Tibial artery (tissue), 4 donors: ENCODE measurements at regions not wholly inside any gene's neighbourhood (a gene's known extent, or its start where the extent isn't known, plus 50 kb on each side); places are given as distances from the start of the nearest gene placed in this dataset.
"Not testable (repeated sequence)": the region's sequence is repeated elsewhere in the genome, so short reads cannot be mapped to it uniquely, and the experiment has no call there.

Experiments used
- DNase-seq, 2 donors: peaks; one replicate each; pipeline ENCODE4 v3.0.0-alpha.2; 2019
- H3K27ac ChIP-seq, 2 donors: fragments of 200-600 bp; sonication (generic) in 1 of 2; 1 replicate in 1 of 2; 2 replicates in 1 of 2; pipeline ENCODE4 v1.5.1; 2018 to 2019; ENCODE audit warnings: mild to moderate bottlenecking in 1 of 2
- H3K27me3 ChIP-seq, 2 donors: fragments of 200-600 bp; sonication (generic) in 1 of 2; one replicate each; pipeline versions ENCODE4 v1.5.1 to v1.6.0; 2016 to 2019
- H3K36me3 ChIP-seq, 3 donors: fragments of 200-600 bp; sonication (generic) in 2 of 3; one replicate each; pipeline ENCODE4 v1.5.1; 2016 to 2019; ENCODE audit warnings: mild to moderate bottlenecking in 2 of 3
- H3K4me1 ChIP-seq, 4 donors: fragments of 200-600 bp; sonication (generic) in 2 of 4; 1 replicate in 3 of 4; 2 replicates in 1 of 4; pipeline ENCODE4 v1.5.1; 2016 to 2019
- H3K4me3 ChIP-seq, 2 donors: fragments of 200-600 bp; sonication (generic) in 1 of 2; 1 replicate in 1 of 2; 2 replicates in 1 of 2; pipeline ENCODE4 v1.5.1; 2018 to 2019; ENCODE audit warnings: mild to moderate bottlenecking in 2 of 2
- H3K9me3 ChIP-seq, 3 donors: fragments of 200-600 bp; sonication (generic) in 1 of 3; one replicate each; pipeline ENCODE4 v1.5.1; 2016 to 2019
- intact Hi-C: fragments of 100-400 bp; cut with DNase I; formaldehyde crosslinking; loops from one replicate; pipeline ENCODE4 v1.15.0; 2023; ENCODE audit warnings: low total_unique reads
- TF ChIP-seq, protein P1 (sequence below), 2 experiments: fragments of 200-600 bp in 1 of 2; fragments of 450-650 bp in 1 of 2; IDR thresholded peaks; one replicate each; pipeline ENCODE4 v1.5.1; 2017 to 2019; ENCODE audit warnings: antibody characterized with exemption in 2 of 2, mild to moderate bottlenecking in 1 of 2, moderate library complexity in 1 of 2

DNA sequence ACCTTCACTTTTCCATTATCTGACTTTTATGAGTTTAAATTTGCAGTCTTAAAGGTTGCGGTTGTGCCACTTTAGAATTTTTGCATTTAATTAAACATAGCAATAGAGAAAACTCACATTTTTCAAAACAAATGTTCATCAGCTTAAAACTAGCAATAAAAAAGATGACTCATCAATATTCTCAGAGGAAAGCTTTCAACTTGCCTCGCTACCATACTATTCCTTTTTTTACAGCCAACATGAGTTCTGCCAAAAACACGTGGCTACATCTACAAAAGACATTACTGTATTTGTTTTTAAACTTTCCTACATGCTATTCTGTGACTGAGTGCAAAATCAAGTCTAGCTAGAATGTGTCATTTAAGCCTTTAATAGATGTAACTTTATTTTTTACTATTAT is 497.1 kb downstream of the RPS29 start:
- intact Hi-C loops = no loop called here
- no peak for DNase-seq
- Histone ChIP-seq H3K27me3 (no peaks in the 10 kb centered on the region), H3K4me3 (no peak overlapping the region), H3K36me3 (no peaks in the 10 kb centered on the region), H3K9me3 (no peaks in the 10 kb centered on the region), H3K4me1 (no peaks in the 10 kb centered on the region), H3K27ac (no peak overlapping the region)
- TF ChIP-seq, protein P1, sequence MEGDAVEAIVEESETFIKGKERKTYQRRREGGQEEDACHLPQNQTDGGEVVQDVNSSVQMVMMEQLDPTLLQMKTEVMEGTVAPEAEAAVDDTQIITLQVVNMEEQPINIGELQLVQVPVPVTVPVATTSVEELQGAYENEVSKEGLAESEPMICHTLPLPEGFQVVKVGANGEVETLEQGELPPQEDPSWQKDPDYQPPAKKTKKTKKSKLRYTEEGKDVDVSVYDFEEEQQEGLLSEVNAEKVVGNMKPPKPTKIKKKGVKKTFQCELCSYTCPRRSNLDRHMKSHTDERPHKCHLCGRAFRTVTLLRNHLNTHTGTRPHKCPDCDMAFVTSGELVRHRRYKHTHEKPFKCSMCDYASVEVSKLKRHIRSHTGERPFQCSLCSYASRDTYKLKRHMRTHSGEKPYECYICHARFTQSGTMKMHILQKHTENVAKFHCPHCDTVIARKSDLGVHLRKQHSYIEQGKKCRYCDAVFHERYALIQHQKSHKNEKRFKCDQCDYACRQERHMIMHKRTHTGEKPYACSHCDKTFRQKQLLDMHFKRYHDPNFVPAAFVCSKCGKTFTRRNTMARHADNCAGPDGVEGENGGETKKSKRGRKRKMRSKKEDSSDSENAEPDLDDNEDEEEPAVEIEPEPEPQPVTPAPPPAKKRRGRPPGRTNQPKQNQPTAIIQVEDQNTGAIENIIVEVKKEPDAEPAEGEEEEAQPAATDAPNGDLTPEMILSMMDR (IDR thresholded peaks at IDR 0.05) = no peak

DNA sequence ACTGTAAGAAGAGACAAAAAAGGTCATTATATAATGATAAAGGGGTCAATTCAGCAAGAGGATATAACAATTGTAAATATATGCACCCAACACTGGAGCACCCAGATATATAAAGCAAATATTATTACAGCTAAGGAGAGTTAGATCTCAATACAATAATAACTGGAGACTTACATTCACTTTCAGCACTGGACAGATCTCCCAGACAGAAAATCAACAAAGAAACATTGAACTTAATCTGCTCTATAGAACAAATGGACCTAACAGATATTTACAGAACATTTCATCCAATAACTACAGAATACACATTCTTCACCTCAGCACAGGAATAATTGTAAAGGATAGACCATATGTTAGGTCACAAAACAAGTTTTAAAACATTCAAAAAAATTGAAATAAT is 512.9 kb downstream of the RPS29 start:
- H3K27me3 ChIP-seq, H3K4me1 ChIP-seq, intact Hi-C loops, H3K36me3 ChIP-seq, H3K27ac ChIP-seq, H3K9me3 ChIP-seq, H3K4me3 ChIP-seq, DNase-seq: not testable (repeated sequence)

DNA sequence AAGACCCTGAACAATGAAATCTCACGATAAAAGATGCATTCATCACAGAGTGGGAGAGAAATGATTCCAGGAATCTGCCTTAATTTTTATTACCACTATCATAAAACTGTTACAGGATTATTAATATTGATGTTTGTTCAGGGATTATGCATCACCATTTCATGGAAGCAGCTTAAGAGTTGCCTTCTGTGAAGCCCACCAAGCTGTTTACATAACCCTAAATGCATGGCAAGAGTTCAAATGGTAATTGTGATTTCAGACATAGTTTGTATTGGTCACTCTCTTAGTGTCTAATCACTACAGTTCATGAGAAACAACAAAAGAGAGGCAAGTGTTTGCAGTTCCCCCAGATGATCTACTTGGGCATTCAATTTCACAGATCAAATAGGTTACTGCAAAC is 527.7 kb downstream of the RPS29 start:
- no peak for DNase-seq
- TF ChIP-seq, protein P1 (IDR thresholded peaks at IDR 0.05) = no peak
- no peaks in the 10 kb centered on the region for H3K27me3 ChIP-seq
- H3K4me1 ChIP-seq = no peaks in the 10 kb centered on the region
- intact Hi-C loops = no loop called here
- H3K36me3 ChIP-seq = no peaks in the 10 kb centered on the region
- no peaks in the 10 kb centered on the region for H3K9me3 ChIP-seq
- H3K4me3 ChIP-seq = no peak overlapping the region
- H3K27ac ChIP-seq = no peak overlapping the region

DNA sequence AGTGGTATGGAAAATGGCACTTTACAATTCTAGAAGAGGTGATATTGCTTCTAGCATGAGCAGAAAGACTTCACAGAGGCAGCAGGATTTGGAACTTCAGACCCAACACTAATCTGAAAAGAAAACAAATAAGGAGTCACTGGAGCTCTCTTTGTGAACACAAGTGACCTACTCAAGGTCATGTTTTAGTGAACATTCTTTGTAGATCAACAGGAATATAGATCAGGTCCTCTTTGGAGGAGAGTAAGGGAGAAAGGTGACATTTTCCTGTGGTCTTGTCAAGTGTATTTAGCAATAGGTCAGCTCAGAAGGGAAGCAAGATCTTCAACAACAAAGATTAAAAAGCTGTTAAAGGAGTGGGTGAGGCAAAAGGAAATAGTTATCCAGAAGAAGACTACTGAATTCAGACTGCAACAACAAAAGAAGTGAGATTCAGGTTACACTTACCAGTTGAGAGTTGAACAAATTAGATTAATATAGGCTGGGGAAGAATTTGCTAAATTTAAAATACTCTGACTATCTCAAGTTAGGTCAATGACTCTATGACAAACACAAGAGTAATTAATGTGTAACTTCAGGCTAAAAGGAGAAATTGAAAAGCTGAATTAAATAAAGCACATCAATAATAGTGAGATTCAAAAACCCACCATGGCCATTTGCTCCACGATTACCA is 528.2 kb downstream of the RPS29 start:
- intact Hi-C loops = no loop called here

DNA sequence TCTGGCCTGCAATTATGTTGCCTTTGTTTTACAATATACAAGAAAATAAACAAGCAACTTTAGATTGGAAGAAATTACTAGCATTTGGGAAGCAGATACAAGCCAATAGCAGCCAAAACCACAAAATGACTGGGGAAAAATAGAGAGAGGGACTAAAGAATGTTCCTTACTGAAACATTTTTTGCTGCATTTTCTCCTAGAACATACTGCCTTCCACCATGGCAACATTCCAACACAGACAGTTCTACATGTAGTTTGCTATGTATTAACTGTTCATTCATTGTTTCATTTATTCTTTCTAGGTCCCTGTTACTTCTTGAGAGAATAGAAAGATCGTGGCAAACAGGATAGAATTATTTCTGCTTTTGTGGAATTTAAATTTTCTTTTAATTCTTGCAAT is 530.2 kb downstream of the RPS29 start:
- no peaks in the 10 kb centered on the region for H3K4me1 ChIP-seq
- intact Hi-C loops = no loop called here
- DNase-seq = no peak

More for the DNA sequence above, 528.2 kb downstream of the RPS29 start:
- no peaks in the 10 kb centered on the region for H3K9me3 ChIP-seq
- TF ChIP-seq, protein P1 (IDR thresholded peaks at IDR 0.05) = no peak
- H3K27ac ChIP-seq = no peak overlapping the region
- H3K27me3 ChIP-seq = no peaks in the 10 kb centered on the region
- DNase-seq = no peak
- H3K4me1 ChIP-seq = no peaks in the 10 kb centered on the region
- H3K36me3 ChIP-seq = no peaks in the 10 kb centered on the region
- no peak overlapping the region for H3K4me3 ChIP-seq

DNA sequence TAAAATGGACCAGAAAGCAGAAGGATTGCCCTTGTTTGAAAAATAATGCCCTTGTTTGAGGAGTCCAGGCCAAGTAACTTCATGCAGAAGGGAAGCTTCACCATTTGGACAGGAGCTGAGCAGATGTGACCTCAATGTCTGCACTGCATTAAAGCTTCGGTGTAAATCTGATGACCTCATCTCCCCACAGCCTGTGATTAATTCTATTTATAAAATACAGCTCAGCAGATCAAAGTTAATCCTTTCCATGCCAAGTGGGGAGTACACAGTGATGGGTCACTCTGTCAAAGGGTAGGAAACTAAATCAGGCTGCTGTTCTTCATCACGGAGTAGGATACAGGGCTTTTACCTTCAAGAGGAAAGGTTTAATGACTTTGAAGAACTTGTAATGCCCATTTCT is 533.7 kb downstream of the RPS29 start:
- H3K36me3 ChIP-seq = no peaks in the 10 kb centered on the region
- H3K27ac ChIP-seq = no peak overlapping the region
- H3K4me3 ChIP-seq = no peak overlapping the region
- no peak for DNase-seq
- H3K27me3 ChIP-seq = no peaks in the 10 kb centered on the region
- H3K4me1 ChIP-seq = no peaks in the 10 kb centered on the region
- TF ChIP-seq, protein P1 (IDR thresholded peaks at IDR 0.05) = no peak
- no peaks in the 10 kb centered on the region for H3K9me3 ChIP-seq
- intact Hi-C loops = no loop called here

More for the DNA sequence above, 530.2 kb downstream of the RPS29 start:
- no peaks in the 10 kb centered on the region for H3K27me3 ChIP-seq
- TF ChIP-seq, protein P1 (IDR thresholded peaks at IDR 0.05) = no peak
- no peaks in the 10 kb centered on the region for H3K9me3 ChIP-seq
- no peak overlapping the region for H3K4me3 ChIP-seq
- no peaks in the 10 kb centered on the region for H3K36me3 ChIP-seq
- no peak overlapping the region for H3K27ac ChIP-seq
